HG03108 (cell line): ENCODE measurements at regions not wholly inside any gene's neighbourhood (a gene's known extent, or its start where the extent isn't known, plus 50 kb on each side); places are given as distances from the start of the nearest gene placed in this dataset.
"Not testable (repeated sequence)": the region's sequence is repeated elsewhere in the genome, so short reads cannot be mapped to it uniquely, and the experiment has no call there.

Source experiments
- ATAC-seq: cut with Tn5 transposase; IDR thresholded peaks from one replicate; pipeline ENCODE4 v1.9.1; 2021; ENCODE audit warnings: moderate library complexity; ENCODE audit not compliant: unreplicated experiment

GRCh38 chr9:115443890-115444289 lies 325.9 kb upstream of the TNC start:
- no peak for ATAC-seq

DNA sequence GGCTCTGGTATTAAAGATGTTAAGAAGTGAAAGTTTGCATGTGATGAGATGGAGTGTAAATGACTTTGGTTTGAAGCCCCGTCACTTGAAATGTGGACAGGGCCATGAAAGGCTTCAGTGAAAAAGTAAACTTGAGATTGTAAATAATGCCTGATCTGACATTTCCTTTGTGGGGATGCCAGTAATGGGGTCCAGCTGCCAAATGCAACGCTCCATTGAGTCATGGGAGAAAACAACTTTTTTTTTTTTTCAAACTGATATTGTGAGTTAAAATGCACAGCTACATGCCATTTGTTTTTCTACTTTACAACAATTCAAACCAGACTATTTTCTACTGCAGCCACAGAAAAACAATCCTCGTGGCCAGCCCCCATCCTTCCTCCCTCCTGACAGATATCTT lies 327.0 kb upstream of the TNC start:
- no peak for ATAC-seq

GRCh38 chr9:115445655-115446054 lies 327.7 kb upstream of the TNC start:
- no peak for ATAC-seq

DNA sequence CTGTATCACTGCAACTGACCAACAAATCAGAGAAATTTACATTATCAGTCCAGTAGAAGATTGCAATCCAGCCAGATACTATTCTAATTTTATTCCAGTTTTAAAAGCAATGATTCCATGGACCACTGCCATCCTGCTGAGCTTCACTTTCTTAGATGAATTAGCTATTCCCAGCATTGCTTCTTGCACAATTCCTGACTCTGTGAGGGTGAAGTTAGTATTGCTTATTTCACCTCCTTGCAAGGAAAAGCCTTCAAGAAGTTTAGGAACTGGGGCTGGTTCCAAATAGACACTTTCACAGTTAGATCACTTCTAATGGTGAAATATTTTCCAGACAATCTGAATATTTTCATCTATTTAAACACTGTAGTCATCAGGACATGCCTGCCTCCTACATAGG lies 338.6 kb upstream of the TNC start:
- ATAC-seq, result no peak

GRCh38 chr9:115461280-115461679 lies 343.3 kb upstream of the TNC start:
- ATAC-seq, result no peak

GRCh38 chr9:115462623-115463022 lies 344.7 kb upstream of the TNC start:
- no peak for ATAC-seq

DNA sequence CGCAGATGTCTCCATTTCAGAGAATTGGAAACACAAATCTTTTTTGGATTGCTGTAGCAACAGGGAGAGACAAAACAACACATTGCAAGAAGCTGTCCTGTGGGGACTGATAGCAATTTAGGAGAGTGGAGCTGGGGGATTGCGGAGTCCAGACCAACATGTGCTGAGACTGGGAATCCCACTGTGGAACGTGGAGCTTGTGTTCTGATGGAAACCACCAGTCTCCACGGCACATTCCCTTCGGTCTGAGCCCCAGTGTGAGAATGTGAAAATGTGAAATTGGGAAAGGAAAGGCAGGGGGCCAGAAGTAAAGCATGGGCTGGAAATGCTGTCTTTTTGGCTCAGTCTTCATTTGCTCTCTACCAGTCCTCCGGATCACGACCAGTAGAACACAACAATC lies 348.8 kb upstream of the TNC start:
- no peak for ATAC-seq

DNA sequence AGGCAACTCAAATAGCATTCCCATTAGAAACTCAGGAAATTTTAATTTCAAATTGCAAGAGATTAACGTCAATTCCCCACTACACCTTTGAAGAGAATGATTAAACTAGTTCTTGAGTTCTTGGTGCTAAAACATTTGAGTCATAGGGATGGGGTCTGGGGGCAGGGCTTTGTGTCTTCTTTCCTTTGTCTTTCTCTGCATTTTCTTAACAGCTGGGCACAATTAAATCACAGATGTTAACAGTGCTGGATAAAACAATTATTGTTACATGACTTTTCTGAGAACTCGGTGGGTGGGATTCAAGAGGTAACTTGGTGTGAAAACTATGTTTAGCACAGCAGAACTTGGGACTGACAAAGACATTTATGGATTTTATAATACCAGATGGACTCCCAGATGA lies 351.9 kb upstream of the TNC start:
- no peak for ATAC-seq

GRCh38 chr9:115473032-115473431 lies 355.1 kb upstream of the TNC start:
- ATAC-seq, result not testable (repeated sequence)

DNA sequence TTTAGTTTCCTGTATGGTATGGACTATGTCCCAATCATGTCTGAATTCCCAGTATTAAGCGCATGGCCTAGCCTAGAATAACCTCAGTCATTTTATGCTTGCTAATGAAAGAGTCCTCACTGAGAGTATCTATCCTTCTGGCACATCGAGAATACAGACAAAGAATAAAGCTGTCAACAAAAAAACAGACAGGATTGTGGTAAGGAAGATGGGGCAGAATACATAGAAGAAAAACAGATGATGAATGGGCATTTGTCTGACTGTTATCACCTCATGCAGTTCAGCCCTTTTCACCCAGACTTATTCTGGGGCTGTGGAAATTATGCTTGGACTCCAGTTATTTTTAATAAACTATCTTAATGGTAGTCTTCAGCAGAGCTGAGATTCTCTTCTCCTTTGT lies 363.8 kb upstream of the TNC start:
- no peak for ATAC-seq

- no peak for ATAC-seq
Observed at GRCh38 chr9:115482747-115483146, 364.8 kb upstream of the TNC start.

- no peak for ATAC-seq
Observed at GRCh38 chr9:115492869-115493268, 374.9 kb upstream of the TNC start.

DNA sequence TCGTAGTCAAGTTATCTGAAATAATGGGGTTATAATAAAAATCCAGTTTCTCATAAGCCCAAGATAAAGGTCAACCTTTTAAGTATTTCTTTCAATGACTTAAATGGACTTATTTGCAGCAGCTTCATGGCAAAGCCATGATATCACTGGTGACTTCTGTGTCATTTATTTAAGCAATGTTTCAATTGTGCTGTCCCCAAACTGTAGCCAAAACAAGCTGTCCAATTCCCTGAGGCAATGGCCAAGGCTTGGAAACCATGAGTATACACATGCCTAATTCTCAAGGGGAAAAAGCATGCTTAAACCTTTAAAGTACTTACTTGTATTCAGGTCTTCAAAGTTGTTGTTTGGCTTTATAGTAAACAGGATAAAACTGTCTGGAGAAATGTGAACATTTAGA lies 376.4 kb upstream of the TNC start:
- ATAC-seq, result no peak

DNA sequence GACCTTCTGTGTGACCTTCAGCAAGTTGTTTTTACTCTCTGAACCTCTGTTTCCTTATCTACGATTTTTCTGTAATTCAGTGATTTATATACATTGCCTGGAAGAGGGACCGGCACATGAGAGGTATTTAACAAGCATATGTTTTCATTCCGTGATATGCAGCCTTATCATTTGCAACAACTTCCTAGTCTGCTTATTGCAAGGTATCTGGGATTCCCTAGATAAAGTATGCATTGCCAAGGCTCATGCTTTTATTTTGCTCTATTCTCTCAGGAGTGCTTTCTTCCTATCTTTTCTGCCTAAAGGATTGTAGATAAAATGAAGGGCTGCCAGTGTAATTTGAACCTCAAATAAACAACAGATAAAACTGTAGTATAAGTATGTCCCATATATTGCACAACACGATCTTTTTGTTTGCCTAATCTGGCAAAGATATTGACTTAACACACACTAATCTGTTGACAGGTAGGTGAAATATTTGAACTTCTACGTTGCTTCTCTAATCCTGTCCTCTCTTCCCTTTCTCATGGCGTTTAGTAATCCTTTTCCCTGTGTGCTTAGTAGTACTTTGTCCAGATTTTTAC lies 377.2 kb upstream of the TNC start:
- no peak for ATAC-seq

DNA sequence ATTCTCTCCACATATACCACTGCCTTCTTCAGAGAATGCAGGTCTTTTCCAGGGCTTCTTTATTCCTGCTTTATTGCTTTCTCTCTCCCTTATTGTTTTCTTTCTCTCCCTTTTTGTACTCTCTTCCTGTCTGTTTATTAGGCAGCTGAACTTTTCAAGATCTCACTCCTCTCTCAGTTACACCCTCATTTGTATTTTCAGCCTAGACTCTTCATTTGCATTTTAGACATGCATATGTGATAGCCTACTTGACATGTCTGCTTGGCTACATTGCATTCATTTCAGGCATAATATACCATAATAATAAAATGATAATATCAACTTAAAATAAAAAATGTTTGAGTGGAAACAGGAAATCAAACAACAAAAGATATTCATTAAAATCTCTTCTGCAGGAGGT lies 377.9 kb upstream of the TNC start:
- ATAC-seq, result no peak

- ATAC-seq, result no peak
Observed at GRCh38 chr9:115498303-115498702, 380.3 kb upstream of the TNC start.

DNA sequence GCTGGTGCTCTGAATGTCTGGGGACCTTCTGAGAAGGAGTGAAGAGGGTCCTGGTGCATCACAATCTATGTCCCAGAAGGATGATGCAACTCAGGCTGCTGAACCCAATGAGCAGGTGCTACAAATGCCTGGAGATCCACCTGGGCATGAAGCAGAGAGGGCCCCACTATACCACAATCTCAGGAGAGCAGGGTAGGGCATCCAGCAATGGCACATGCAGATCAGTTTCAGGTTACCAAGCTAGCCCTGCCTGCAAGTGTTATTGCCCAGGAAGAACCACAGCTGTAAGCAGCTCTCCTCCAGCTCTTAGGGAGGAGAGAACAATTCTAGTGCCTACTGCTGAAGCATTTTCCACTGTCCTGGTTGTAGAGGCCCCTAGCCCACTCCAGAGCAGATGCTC lies 389.2 kb upstream of the TNC start:
- ATAC-seq, result no peak

- ATAC-seq, result no peak
Observed at GRCh38 chr9:115513148-115513547, 395.2 kb upstream of the TNC start.

DNA sequence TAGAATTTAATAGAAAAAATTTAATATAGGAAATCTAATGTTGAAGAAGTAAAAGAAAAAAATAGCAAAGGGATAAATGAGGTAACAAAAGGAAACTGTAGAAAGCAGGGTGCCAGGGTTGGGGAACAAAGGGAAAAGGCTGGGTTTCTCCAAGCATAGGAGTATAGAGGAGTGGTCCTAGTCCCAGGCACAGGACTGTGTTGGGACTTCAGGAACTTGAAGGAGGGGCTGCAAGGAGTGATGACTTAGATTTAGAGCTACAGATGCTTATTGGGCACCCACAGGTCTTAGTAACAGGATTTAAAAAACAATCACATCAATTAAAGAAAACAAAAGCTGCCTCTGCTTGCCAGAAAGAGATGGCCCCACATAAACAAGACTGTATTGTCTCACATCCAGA lies 396.5 kb upstream of the TNC start:
- ATAC-seq, result no peak

DNA sequence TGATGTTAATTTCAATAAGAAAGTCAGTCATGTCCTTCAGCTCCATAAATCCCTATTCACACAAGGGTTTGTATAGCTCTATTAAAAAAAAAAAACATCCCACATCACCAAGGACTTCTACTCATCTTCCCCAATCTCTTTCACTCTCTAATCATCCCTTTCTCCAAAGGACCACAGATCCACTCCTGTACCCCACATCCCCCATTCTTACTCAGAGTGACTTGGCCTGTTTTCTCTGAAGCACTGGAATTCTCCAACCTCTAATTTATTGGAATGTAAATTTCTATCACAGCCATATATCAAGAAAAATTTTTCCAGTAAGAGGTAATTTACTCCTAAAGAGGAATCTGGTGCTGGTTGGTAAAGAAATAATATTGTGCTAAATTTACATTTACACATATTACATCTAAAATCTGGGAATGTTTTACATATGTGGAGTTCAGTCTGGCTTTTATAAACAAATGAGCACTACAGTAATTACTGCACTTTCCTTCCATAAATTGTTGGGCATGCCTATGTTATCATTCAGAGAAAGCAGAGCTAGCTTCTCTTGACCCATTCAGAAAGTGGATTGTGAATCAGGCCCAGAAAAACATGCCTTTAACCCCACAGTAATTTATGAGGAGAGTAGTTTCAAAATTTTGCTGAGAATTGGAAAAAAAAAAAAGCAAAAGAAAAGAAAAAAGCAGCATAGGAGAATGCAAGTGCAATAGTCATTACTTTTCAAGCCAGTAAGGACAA lies 399.5 kb upstream of the TNC start:
- ATAC-seq, result no peak

- ATAC-seq, result no peak
Observed at GRCh38 chr9:115520646-115521045, 402.7 kb upstream of the TNC start.

GRCh38 chr9:115522912-115523311 lies 405.0 kb upstream of the TNC start:
- no peak for ATAC-seq

DNA sequence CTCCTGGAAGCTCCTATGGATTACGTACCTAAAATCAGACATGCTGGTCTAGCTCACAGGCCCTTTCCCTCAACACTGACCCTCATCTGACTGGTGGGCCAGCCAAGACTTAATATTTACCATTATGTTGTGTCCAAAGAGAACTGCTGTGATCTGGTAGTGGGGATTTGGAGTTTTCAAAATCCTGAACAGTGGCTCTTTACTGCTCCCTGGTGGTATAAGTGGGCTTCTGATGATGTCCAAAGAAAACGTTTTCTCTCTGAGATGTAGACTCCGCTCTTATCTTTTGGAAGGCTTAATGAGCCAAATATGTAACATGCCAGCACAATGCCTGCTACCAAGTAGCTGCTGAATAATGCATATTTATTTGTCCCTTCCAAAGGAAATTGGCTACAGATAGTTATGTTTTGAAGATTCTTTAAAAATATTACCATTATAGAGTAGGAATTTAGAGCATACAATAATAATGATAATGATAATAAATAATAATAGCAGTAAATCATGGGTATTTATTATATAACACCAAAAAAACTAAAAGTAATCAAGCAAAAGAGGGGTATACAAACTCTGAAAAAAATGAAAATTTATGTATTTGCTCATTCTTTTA lies 406.6 kb upstream of the TNC start:
- no peak for ATAC-seq
